Gastrocnemius medialis (tissue), 4 donors: ENCODE measurements at regions not wholly inside any gene's neighbourhood (a gene's known extent, or its start where the extent isn't known, plus 50 kb on each side); places are given as distances from the start of the nearest gene placed in this dataset.

ENCODE experiments used
- ATAC-seq, 2 donors: fragments of 150-250 bp; one replicate each; pipeline ENCODE4 v1.9.1; 2016
- DNase-seq, 2 donors: peaks; one replicate each; pipeline ENCODE4 v3.0.0-alpha.2; 2019
- H3K27ac ChIP-seq, 4 donors: fragments of 200-600 bp; sonication (generic); 1 replicate in 1 of 4; 2 replicates in 3 of 4; pipeline ENCODE4 v1.5.1; 2016 to 2018; ENCODE audit warnings: mild to moderate bottlenecking in 2 of 4, moderate library complexity in 1 of 4
- H3K27me3 ChIP-seq, 3 donors: fragments of 200-600 bp; sonication (generic) in 2 of 3; 1 replicate in 1 of 3; 2 replicates in 2 of 3; pipeline versions ENCODE4 v1.5.1 to v1.6.0; 2016 to 2019; ENCODE audit warnings: mild to moderate bottlenecking in 1 of 3, moderate library complexity in 1 of 3
- H3K36me3 ChIP-seq, 2 donors: fragments of 200-600 bp; sonication (generic) in 1 of 2; one replicate each; pipeline ENCODE4 v1.5.1; 2017 to 2018
- H3K4me1 ChIP-seq, 2 donors: fragments of 200-600 bp; sonication (generic) in 1 of 2; one replicate each; pipeline ENCODE4 v1.5.1; 2016 to 2017; ENCODE audit warnings: mild to moderate bottlenecking in 2 of 2
- H3K4me3 ChIP-seq, 4 donors: fragments of 200-600 bp; sonication (generic) in 3 of 4; 1 replicate in 1 of 4; 2 replicates in 3 of 4; pipeline ENCODE4 v1.5.1; 2016 to 2019; ENCODE audit warnings: mild to moderate bottlenecking in 2 of 4
- H3K9me3 ChIP-seq, 3 donors: fragments of 200-600 bp; sonication (generic) in 2 of 3; 1 replicate in 1 of 3; 2 replicates in 2 of 3; pipeline ENCODE4 v1.5.1; 2016 to 2019
- POLR2A ChIP-seq, 2 donors: fragments of 450-650 bp; IDR thresholded peaks; one replicate each; pipeline ENCODE4 v1.6.1; 2017; ENCODE audit warnings: antibody characterized with exemption in 2 of 2, mild to moderate bottlenecking in 2 of 2, moderate library complexity in 2 of 2
- in situ Hi-C, 4 donors: fragments of 200-750 bp; cut with MboI; loops; one replicate each; pipeline versions ENCODE4 v1.15.0 to v1.8.0; 2017; ENCODE audit warnings: low sequenced_read_pairs in 4 of 4
- intact Hi-C: fragments of 100-400 bp; cut with DNase I; formaldehyde crosslinking; loops from one replicate; pipeline ENCODE4 v1.15.1; 2023; ENCODE audit warnings: low total_unique reads
- TF ChIP-seq, protein P1 (sequence below), 5 experiments: fragments of 450-650 bp in 3 of 5; fragments of 200-600 bp in 2 of 5; sonication (generic) in 2 of 5; IDR thresholded peaks in 4 of 5; conservative IDR thresholded peaks in 1 of 5; 1 replicate in 4 of 5; 2 replicates in 1 of 5; pipeline ENCODE4 v1.5.1; 2016 to 2019; ENCODE audit warnings: antibody characterized with exemption in 5 of 5, mild to moderate bottlenecking in 3 of 5, moderate library complexity in 3 of 5

DNA sequence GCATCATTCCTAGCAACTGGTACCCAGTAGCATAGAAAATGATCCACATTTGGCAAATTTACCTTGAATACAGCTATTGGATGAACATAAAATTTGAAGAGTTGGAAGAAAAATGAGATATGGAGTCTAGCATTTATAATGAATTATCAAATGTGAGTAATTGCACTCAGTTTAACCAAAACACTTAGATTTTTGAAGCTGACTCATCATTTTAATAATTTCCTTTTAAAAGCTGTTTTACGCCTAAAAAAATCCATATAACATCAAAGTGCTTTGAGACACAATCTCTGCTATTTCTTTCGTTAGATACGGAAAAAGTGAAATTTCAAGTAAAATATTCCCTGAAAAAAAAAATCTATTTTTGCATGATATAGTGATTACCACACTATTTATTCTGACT, 767.4 kb downstream of the ROBO2 start:
- H3K27me3 ChIP-seq: no peaks in the 10 kb centered on the region
- intact Hi-C loops (no loop called here), in situ Hi-C loops (no loop called here)
- H3K27ac ChIP-seq: no peak overlapping the region
- ATAC-seq (no peak), DNase-seq (no peak)
- H3K4me1 ChIP-seq: no peaks in the 10 kb centered on the region
- H3K36me3 ChIP-seq: no peaks in the 10 kb centered on the region
- H3K9me3 ChIP-seq: no peaks in the 10 kb centered on the region
- no peak overlapping the region for H3K4me3 ChIP-seq
- no peak for TF ChIP-seq POLR2A (IDR thresholded peaks at IDR 0.05)
- TF ChIP-seq, protein P1, sequence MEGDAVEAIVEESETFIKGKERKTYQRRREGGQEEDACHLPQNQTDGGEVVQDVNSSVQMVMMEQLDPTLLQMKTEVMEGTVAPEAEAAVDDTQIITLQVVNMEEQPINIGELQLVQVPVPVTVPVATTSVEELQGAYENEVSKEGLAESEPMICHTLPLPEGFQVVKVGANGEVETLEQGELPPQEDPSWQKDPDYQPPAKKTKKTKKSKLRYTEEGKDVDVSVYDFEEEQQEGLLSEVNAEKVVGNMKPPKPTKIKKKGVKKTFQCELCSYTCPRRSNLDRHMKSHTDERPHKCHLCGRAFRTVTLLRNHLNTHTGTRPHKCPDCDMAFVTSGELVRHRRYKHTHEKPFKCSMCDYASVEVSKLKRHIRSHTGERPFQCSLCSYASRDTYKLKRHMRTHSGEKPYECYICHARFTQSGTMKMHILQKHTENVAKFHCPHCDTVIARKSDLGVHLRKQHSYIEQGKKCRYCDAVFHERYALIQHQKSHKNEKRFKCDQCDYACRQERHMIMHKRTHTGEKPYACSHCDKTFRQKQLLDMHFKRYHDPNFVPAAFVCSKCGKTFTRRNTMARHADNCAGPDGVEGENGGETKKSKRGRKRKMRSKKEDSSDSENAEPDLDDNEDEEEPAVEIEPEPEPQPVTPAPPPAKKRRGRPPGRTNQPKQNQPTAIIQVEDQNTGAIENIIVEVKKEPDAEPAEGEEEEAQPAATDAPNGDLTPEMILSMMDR (IDR thresholded peaks at IDR 0.05 in 4 of 5, conservative IDR thresholded peaks at IDR 0.05 in 1 of 5): no peak

DNA sequence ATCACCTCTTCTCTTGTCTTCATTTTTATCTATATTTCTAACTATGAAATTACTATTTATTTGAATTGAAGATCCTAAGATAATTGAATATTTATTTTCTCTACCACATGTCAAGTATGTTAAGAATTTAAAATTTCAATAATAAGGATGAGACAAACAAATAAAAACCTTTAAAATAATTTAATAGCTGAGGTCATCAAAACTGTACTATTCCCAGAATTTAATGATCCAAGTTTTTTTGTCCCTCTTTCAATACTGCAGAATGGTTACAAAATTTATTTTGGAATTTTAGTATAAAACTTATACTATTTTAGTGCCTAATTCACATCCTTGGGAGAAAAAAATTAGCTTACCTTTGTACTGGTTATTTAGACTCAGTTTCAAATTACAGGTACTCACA, 774.9 kb downstream of the ROBO2 start:
- intact Hi-C loops: no loop called here
- no peak for DNase-seq
- H3K4me1 ChIP-seq: no peaks in the 10 kb centered on the region
- H3K27me3 ChIP-seq: no peaks in the 10 kb centered on the region
- H3K4me3 ChIP-seq: no peak overlapping the region
- H3K27ac ChIP-seq: no peak overlapping the region
- in situ Hi-C loops: no loop called here
- ATAC-seq: no peak
- H3K9me3 ChIP-seq: no peaks in the 10 kb centered on the region
- H3K36me3 ChIP-seq: no peaks in the 10 kb centered on the region
- no peak for TF ChIP-seq POLR2A (IDR thresholded peaks at IDR 0.05)
- TF ChIP-seq, protein P1 (IDR thresholded peaks at IDR 0.05 in 4 of 5, conservative IDR thresholded peaks at IDR 0.05 in 1 of 5): no peak

DNA sequence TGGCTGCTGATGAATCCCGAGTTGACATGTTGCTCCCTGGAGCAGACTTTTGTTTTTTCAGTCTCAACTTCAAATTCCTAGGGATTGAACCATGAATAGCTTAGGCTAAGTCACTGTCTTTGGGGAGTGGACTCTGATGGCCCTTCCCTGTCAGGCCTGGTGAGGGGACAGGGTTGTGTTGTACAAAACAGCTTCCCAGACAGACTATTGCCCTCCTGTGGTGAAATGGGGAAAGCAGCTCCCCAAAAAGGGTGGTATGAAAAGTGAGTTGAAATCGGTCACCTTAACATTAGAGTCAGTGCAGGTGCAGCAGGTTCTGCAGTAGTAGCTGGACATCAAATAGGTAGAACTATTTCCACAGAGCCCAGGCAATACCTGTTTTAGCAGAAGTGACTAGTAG, 775.6 kb downstream of the ROBO2 start:
- H3K36me3 ChIP-seq: no peaks in the 10 kb centered on the region
- H3K4me3 ChIP-seq: no peak overlapping the region
- DNase-seq (no peak), ATAC-seq (no peak)
- no peaks in the 10 kb centered on the region for H3K27me3 ChIP-seq
- in situ Hi-C loops: no loop called here
- H3K27ac ChIP-seq: no peak overlapping the region
- TF ChIP-seq, protein P1 (IDR thresholded peaks at IDR 0.05 in 4 of 5, conservative IDR thresholded peaks at IDR 0.05 in 1 of 5): no peak
- no peak for TF ChIP-seq POLR2A (IDR thresholded peaks at IDR 0.05)
- no peaks in the 10 kb centered on the region for H3K4me1 ChIP-seq
- intact Hi-C loops: no loop called here
- no peaks in the 10 kb centered on the region for H3K9me3 ChIP-seq

DNA sequence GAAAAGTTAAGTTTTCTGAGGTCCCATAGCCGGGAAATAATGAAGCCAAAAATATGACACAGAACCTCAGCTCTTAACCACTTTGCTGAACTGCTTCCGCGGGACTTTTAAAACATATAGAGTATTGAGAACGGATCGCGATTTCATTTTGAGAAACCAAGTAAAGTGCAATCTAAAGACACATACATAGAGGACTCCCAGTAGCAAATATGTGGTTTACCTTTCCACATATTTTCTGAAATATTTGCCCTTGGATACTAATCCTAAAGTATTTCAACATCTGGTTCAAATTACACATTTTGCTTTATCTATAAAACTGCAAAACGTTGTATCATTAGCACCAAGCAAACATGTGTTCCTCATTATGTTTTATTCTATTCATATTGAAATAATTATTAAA, 776.5 kb downstream of the ROBO2 start:
- ATAC-seq (no peak), DNase-seq (no peak)
- H3K4me1 ChIP-seq: no peaks in the 10 kb centered on the region
- in situ Hi-C loops: no loop called here
- no peaks in the 10 kb centered on the region for H3K36me3 ChIP-seq
- no peaks in the 10 kb centered on the region for H3K9me3 ChIP-seq
- H3K27ac ChIP-seq: no peak overlapping the region
- no peak overlapping the region for H3K4me3 ChIP-seq
- no peak for TF ChIP-seq POLR2A (IDR thresholded peaks at IDR 0.05)
- TF ChIP-seq, protein P1 (IDR thresholded peaks at IDR 0.05 in 4 of 5, conservative IDR thresholded peaks at IDR 0.05 in 1 of 5): no peak
- intact Hi-C loops: no loop called here
- H3K27me3 ChIP-seq: no peaks in the 10 kb centered on the region
